ENCODE measurements at regions not wholly inside any gene's neighbourhood (a gene's known extent, or its start where the extent isn't known, plus 50 kb on each side); places are given as distances from the start of the nearest gene placed in this dataset.
"Not testable (repeated sequence)": the region's sequence is repeated elsewhere in the genome, so short reads cannot be mapped to it uniquely, and the experiment has no call there.

DNA sequence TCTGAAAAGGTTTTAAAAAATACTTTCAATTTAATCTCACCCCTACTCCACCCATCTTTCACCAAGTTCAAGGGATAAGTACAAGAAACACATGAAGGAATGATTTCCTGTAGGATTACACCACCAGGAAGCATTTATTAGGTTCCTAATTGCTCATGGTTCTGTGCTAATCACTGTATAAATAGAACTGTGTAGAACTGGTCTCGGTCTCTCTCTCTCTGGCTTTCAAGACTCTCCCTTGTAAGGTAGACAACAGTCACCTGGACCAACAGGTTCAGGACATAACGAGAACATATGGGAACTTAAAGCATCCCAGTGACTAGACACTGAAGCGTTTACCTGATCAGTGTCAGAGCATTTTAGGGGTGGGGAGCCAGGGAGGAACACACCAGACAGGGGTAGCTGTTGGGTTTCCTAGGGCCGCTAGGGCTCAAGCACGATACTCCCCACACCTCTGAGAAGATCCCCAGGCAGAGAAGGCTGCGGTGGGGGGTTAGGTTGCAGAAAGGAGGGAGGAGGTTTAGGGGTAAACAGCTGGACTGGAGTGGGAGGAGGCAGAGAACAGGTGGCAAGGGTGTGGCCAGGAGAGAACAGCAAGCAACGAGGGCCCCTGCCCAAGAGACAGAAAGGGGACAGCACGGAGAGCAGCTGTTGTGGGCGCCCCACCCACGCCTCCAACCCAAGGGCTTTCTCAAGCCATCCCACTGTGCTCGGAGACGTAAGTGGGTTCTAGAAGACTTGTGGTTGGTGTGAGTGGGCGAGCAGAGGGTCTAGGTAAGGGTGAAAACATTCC is 52.5 kb upstream of the USP6NL start:
- Histone ChIP-seq H3K36me3 (ENCODE audit: control insufficient read depth, insufficient read depth, low read length, severe bottlenecking) (no peaks in the 10 kb centered on the region), H3K4me3 (ENCODE audit: low read length) (no peak overlapping the region), H3K27me3 (replicated peaks; ENCODE audit: control insufficient read depth, insufficient read depth, low read length) (peaks cover 36% of the 10 kb centered on the region), H3K4me1 (ENCODE audit: control insufficient read depth, insufficient read depth, low read length) (peaks cover 5% of the 10 kb centered on the region), H3K9me3 (ENCODE audit: control insufficient read depth, low read length) (peaks cover 4% of the 10 kb centered on the region), H3K9ac (ENCODE audit: low read length) (no peak overlapping the region)
- no peak for DNase-seq (ENCODE audit: low read depth)

DNA sequence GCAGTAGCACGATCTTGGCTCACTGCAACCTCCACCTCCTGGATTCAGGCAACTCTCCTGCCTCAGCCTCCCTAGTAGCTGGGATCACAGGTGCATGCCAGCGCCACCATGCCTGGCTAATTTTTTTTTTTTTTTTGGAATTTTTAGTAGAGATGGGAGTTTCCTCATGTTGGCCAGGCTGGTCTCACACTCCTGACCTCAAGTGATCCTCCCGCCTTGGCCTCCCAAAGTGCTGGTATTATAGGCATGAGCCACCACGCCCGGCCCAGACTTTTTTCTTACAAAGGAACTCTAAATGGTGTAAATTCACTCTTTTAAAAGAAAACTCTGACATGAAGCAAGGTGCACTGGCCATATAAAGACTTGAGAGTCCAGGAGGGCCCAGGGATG is 51.7 kb upstream of the USP6NL start:
- H3K27me3 ChIP-seq (replicated peaks; ENCODE audit: control insufficient read depth, insufficient read depth, low read length) = peaks cover 42% of the 10 kb centered on the region
- H3K9ac ChIP-seq (ENCODE audit: low read length); DNase-seq (ENCODE audit: low read depth); H3K4me3 ChIP-seq (ENCODE audit: low read length); H3K4me1 ChIP-seq (ENCODE audit: control insufficient read depth, insufficient read depth, low read length); H3K36me3 ChIP-seq (ENCODE audit: control insufficient read depth, insufficient read depth, low read length, severe bottlenecking); H3K9me3 ChIP-seq (ENCODE audit: control insufficient read depth, low read length): not testable (repeated sequence)

DNA sequence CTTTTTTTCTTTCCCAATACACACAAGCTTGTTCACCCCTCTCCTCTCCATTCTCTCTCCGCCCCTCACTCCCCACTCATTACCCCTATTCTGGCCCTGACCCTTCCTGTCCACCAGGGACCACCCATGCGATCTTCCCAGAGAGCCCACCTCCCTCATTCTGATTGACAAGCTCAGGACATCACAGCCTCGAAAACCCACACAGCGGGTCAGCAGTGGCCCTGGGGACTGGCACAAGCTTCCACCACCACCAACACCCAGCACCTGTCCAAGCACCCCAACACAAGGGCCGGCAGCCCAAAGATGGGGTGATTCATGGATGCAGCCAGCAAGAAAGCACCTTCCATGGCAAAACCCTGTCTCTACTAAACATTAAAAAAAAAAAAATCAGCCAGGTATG is 50.0 kb upstream of the USP6NL start:
- H3K4me3 ChIP-seq (ENCODE audit: low read length) = no peak overlapping the region
- peaks cover 5% of the 10 kb centered on the region for H3K4me1 ChIP-seq (ENCODE audit: control insufficient read depth, insufficient read depth, low read length)
- H3K9me3 ChIP-seq (ENCODE audit: control insufficient read depth, low read length) = peaks cover 4% of the 10 kb centered on the region
- no peaks in the 10 kb centered on the region for H3K36me3 ChIP-seq (ENCODE audit: control insufficient read depth, insufficient read depth, low read length, severe bottlenecking)
- peaks cover 39% of the 10 kb centered on the region for H3K27me3 ChIP-seq (replicated peaks; ENCODE audit: control insufficient read depth, insufficient read depth, low read length)
- no peak for DNase-seq (ENCODE audit: low read depth)
- no peak overlapping the region for H3K9ac ChIP-seq (ENCODE audit: low read length)
